H9 (cell line): ENCODE measurements at regions not wholly inside any gene's neighbourhood (a gene's known extent, or its start where the extent isn't known, plus 50 kb on each side); places are given as distances from the start of the nearest gene placed in this dataset.

Experiments
- DNase-seq: peaks from one replicate; pipeline ENCODE4 v3.0.0-alpha.2; 2017
- H2AFZ ChIP-seq: one replicate; pipeline ENCODE4 v1.6.1; 2013; ENCODE audit warnings: mild to moderate bottlenecking, low read length, control low read depth, moderate library complexity
- H2AK5ac ChIP-seq: 2 replicates; pipeline ENCODE4 v1.6.1; 2013; ENCODE audit warnings: low read length, control low read depth, mixed read lengths; ENCODE audit not compliant: insufficient read length
- H2BK120ac ChIP-seq: one replicate; pipeline ENCODE4 v1.6.1; 2013; ENCODE audit warnings: low read depth, mild to moderate bottlenecking, low read length, control low read depth, inconsistent platforms; ENCODE audit not compliant: poor library complexity, severe bottlenecking
- H2BK12ac ChIP-seq: 2 replicates; pipeline ENCODE4 v1.6.1; 2013; ENCODE audit warnings: low read length, control low read depth, mixed read lengths, low read depth; ENCODE audit not compliant: insufficient read length
- H2BK15ac ChIP-seq: 2 replicates; pipeline ENCODE4 v1.6.1; 2013; ENCODE audit warnings: low read depth, low read length, control low read depth
- H2BK20ac ChIP-seq: one replicate; pipeline ENCODE4 v1.6.1; 2013; ENCODE audit warnings: low read depth, mild to moderate bottlenecking, low read length, control low read depth, inconsistent platforms; ENCODE audit not compliant: poor library complexity, severe bottlenecking
- H2BK5ac ChIP-seq: 2 replicates; pipeline ENCODE4 v1.6.1; 2013; ENCODE audit warnings: low read length, control low read depth, mixed read lengths; ENCODE audit not compliant: insufficient read length
- H3K14ac ChIP-seq: 2 replicates; pipeline ENCODE4 v1.6.1; 2013; ENCODE audit warnings: low read length, control low read depth; ENCODE audit not compliant: insufficient read depth
- H3K18ac ChIP-seq: 2 replicates; pipeline ENCODE4 v1.6.1; 2013; ENCODE audit warnings: low read depth, mild to moderate bottlenecking, mixed read lengths, low read length, control low read depth; ENCODE audit not compliant: insufficient read length
- H3K23ac ChIP-seq: 2 replicates; pipeline ENCODE4 v1.6.1; 2013; ENCODE audit warnings: low read length, control low read depth, mixed read lengths, low read depth; ENCODE audit not compliant: insufficient read length
- H3K23me2 ChIP-seq: 2 replicates; pipeline ENCODE4 v1.6.1; 2013; ENCODE audit warnings: low read depth, mild to moderate bottlenecking, mixed read lengths, low read length, control low read depth; ENCODE audit not compliant: insufficient read length, poor library complexity, severe bottlenecking
- H3K27ac ChIP-seq: 2 replicates; pipeline ENCODE4 v1.5.1; 2013; ENCODE audit warnings: low read length, control low read depth, mixed read lengths, low read depth; ENCODE audit not compliant: insufficient read length
- H3K27me3 ChIP-seq: 2 replicates; pipeline ENCODE4 v1.6.1; 2013; ENCODE audit warnings: low read length, control low read depth, inconsistent platforms; ENCODE audit not compliant: insufficient read depth
- H3K4ac ChIP-seq: 2 replicates; pipeline ENCODE4 v1.6.1; 2013; ENCODE audit warnings: low read depth, mild to moderate bottlenecking, control low read depth, inconsistent platforms, low read length, moderate library complexity
- H3K4me1 ChIP-seq: 2 replicates; pipeline ENCODE4 v1.6.1; 2013; ENCODE audit warnings: low read length, control low read depth, inconsistent platforms; ENCODE audit not compliant: insufficient read depth
- H3K4me2 ChIP-seq: 2 replicates; pipeline ENCODE4 v1.6.1; 2013; ENCODE audit warnings: low read length, control low read depth, mixed read lengths; ENCODE audit not compliant: insufficient read length, insufficient read depth
- H3K56ac ChIP-seq: 2 replicates; pipeline ENCODE4 v1.6.1; 2013; ENCODE audit warnings: low read depth, mild to moderate bottlenecking, mixed read lengths, low read length, control low read depth; ENCODE audit not compliant: insufficient read length
- H3K79me1 ChIP-seq: 2 replicates; pipeline ENCODE4 v1.6.1; 2013; ENCODE audit warnings: low read depth, mild to moderate bottlenecking, moderate library complexity, low read length, control low read depth, inconsistent platforms; ENCODE audit not compliant: insufficient read depth, poor library complexity, severe bottlenecking
- H3K79me2 ChIP-seq: 2 replicates; pipeline ENCODE4 v1.6.1; 2013; ENCODE audit warnings: low read length, control low read depth, inconsistent platforms; ENCODE audit not compliant: insufficient read depth
- H3K9ac ChIP-seq: 2 replicates; pipeline ENCODE4 v1.6.1; 2013; ENCODE audit warnings: low read length, control low read depth, mixed read lengths; ENCODE audit not compliant: insufficient read length; ENCODE audit errors: extremely low read depth
- H3K9me3 ChIP-seq: one replicate; pipeline ENCODE4 v1.6.1; 2013; ENCODE audit warnings: low read depth, low read length, inconsistent platforms; ENCODE audit not compliant: control insufficient read depth
- H3T11ph ChIP-seq: one replicate; pipeline ENCODE4 v1.6.1; 2013; ENCODE audit warnings: mild to moderate bottlenecking, low read length, control low read depth, inconsistent platforms
- H4K20me1 ChIP-seq: one replicate; pipeline ENCODE4 v1.6.1; 2013; ENCODE audit not compliant: control insufficient read depth, insufficient read length, insufficient read depth
- H4K5ac ChIP-seq: 2 replicates; pipeline ENCODE4 v1.6.1; 2013; ENCODE audit warnings: low read depth, mild to moderate bottlenecking, mixed read lengths, low read length, control low read depth; ENCODE audit not compliant: insufficient read length
- H4K8ac ChIP-seq: replicated peaks from 2 replicates; pipeline ENCODE4 v1.6.1; 2013; ENCODE audit warnings: low read length, control low read depth, mixed read lengths, low read depth; ENCODE audit not compliant: insufficient read length
- H4K91ac ChIP-seq: 2 replicates; pipeline ENCODE4 v1.6.1; 2013; ENCODE audit warnings: low read depth, mild to moderate bottlenecking, moderate library complexity, mixed read lengths, low read length, control low read depth; ENCODE audit not compliant: insufficient read length
- H3K27ac Mint-ChIP-seq, 3 experiments: 2 replicates in 2 of 3; 3 replicates in 1 of 3; pipeline ENCODE4 v1.8.0; 2020 to 2021; ENCODE audit warnings: mixed read lengths in 3 of 3, mild to moderate bottlenecking in 1 of 3, moderate library complexity in 1 of 3
- H3K27me3 Mint-ChIP-seq: 2 replicates; pipeline ENCODE4 v1.8.0; 2021; ENCODE audit warnings: low read depth, mild to moderate bottlenecking, moderate library complexity, mixed read lengths
- H3K36me3 Mint-ChIP-seq, 3 experiments: 2 replicates in 2 of 3; 3 replicates in 1 of 3; pipeline ENCODE4 v1.8.0; 2020 to 2021; ENCODE audit warnings: low read depth in 3 of 3, mixed read lengths in 3 of 3; ENCODE audit not compliant: insufficient read depth in 1 of 3
- H3K4me1 Mint-ChIP-seq, 2 experiments: 2 replicates each; pipeline ENCODE4 v1.8.0; 2020; ENCODE audit warnings: mixed read lengths in 2 of 2
- H3K4me3 Mint-ChIP-seq, 2 experiments: 2 replicates in 1 of 2; 3 replicates in 1 of 2; pipeline ENCODE4 v1.8.0; 2020 to 2021; ENCODE audit warnings: mild to moderate bottlenecking in 2 of 2, mixed read lengths in 2 of 2, moderate library complexity in 1 of 2
- H3K9me3 Mint-ChIP-seq, 2 experiments: 2 replicates in 1 of 2; 3 replicates in 1 of 2; pipeline ENCODE4 v1.8.0; 2020; ENCODE audit warnings: mild to moderate bottlenecking in 2 of 2, mixed read lengths in 2 of 2, moderate library complexity in 1 of 2
- WGBS: extraction: QIAGEN DNeasy Blood & Tissue Kit; methylation state at CpG from one replicate; pipeline ENCODE4 v1.1.7; 2013; ENCODE audit warnings: missing lambda C conversion rate, low lambda C conversion rate, mixed read lengths; ENCODE audit not compliant: insufficient read length; ENCODE audit errors: extremely low coverage; 5-methylcytosine and 5-hydroxymethylcytosine counted together
- TF ChIP-seq, protein P1 (sequence below): fragments of 200-600 bp; sonication (generic); conservative IDR thresholded peaks from 3 replicates; pipeline ENCODE4 v1.8.0; 2021; ENCODE audit warnings: antibody characterized with exemption, mild to moderate bottlenecking

- no peak for DNase-seq
- Mint-ChIP-seq H3K4me1 (peaks cover 31 to 36% of the 10 kb centered on the region in 2 experiments), H3K27ac (no peak overlapping the region), H3K36me3 (peaks cover 0 to 9% (median 4%) of the 10 kb centered on the region in 3 experiments; a peak in 3 of 7 replicates), H3K27me3 (no peaks in the 10 kb centered on the region), H3K4me3 (no peak overlapping the region), H3K9me3 (peaks cover 7 to 9% of the 10 kb centered on the region in 2 experiments)
- Histone ChIP-seq H3K27me3 (no peaks in the 10 kb centered on the region), H3K79me1 (no peaks in the 10 kb centered on the region), H2BK15ac (no peak overlapping the region), H3K79me2 (no peaks in the 10 kb centered on the region), H3K4me1 (peaks cover 15% of the 10 kb centered on the region), H3K23me2 (no peaks in the 10 kb centered on the region), H3K14ac (no peak overlapping the region), H4K91ac (no peak overlapping the region), H3K4me2 (no peak overlapping the region), H3T11ph (no peak overlapping the region), H4K5ac (no peak overlapping the region), H3K9ac (no peak overlapping the region), H3K27ac (no peak overlapping the region), H3K18ac (no peak overlapping the region), H3K56ac (no peak overlapping the region), H4K8ac (no peak overlapping the region), H2AK5ac (no peak overlapping the region), H2AFZ (no peak overlapping the region), H2BK20ac (no peak overlapping the region), H2BK120ac (no peak overlapping the region), H2BK5ac (no peak overlapping the region), H3K23ac (no peak overlapping the region), H3K9me3 (no peaks in the 10 kb centered on the region), H4K20me1 (no peaks in the 10 kb centered on the region), H2BK12ac (no peak overlapping the region), H3K4ac (no peak overlapping the region)
- WGBS = no CpG with 5 or more reads among the region's 2 CpGs
- TF ChIP-seq, protein P1, sequence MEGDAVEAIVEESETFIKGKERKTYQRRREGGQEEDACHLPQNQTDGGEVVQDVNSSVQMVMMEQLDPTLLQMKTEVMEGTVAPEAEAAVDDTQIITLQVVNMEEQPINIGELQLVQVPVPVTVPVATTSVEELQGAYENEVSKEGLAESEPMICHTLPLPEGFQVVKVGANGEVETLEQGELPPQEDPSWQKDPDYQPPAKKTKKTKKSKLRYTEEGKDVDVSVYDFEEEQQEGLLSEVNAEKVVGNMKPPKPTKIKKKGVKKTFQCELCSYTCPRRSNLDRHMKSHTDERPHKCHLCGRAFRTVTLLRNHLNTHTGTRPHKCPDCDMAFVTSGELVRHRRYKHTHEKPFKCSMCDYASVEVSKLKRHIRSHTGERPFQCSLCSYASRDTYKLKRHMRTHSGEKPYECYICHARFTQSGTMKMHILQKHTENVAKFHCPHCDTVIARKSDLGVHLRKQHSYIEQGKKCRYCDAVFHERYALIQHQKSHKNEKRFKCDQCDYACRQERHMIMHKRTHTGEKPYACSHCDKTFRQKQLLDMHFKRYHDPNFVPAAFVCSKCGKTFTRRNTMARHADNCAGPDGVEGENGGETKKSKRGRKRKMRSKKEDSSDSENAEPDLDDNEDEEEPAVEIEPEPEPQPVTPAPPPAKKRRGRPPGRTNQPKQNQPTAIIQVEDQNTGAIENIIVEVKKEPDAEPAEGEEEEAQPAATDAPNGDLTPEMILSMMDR = no peak
These were observed 405.9 kb upstream of the TBL1XR1 start for GRCh38 chr3:177603148-177603603.
